ENCODE measurements at regions not wholly inside any gene's neighbourhood (a gene's known extent, or its start where the extent isn't known, plus 50 kb on each side); places are given as distances from the start of the nearest gene placed in this dataset.

GRCh38 chr16:85199069-85199725 lies 86.9 kb upstream of the CIBAR2 start:
- H3K36me3 ChIP-seq (replicated peaks; ENCODE audit: insufficient read depth, low read depth), result no peaks in the 10 kb centered on the region
- H3K27ac ChIP-seq, result peak overlapping the region; percentile 87
- no peak overlapping the region for H3K4me3 ChIP-seq
- WGBS (ENCODE audit: low lambda C conversion rate, missing lambda C conversion rate), result 52% methylated on average over 21 of the region's 21 CpGs
- H3K9me3 ChIP-seq (ENCODE audit: low read depth), result no peaks in the 10 kb centered on the region
- H2AFZ ChIP-seq, result no peak overlapping the region
- H3K27me3 ChIP-seq, result no peaks in the 10 kb centered on the region
- H3K9me2 ChIP-seq (replicated peaks; ENCODE audit: insufficient read depth), result no peaks in the 10 kb centered on the region
- DNase-seq (ENCODE audit: low spot score), result no peak
- H3K4me1 ChIP-seq (ENCODE audit: insufficient read depth), result peaks cover 86% of the 10 kb centered on the region
- H4K20me1 ChIP-seq (ENCODE audit: insufficient read depth, poor library complexity, severe bottlenecking), result no peaks in the 10 kb centered on the region
- H3K4me2 ChIP-seq, result peak overlapping the region; percentile 36
- H3K79me2 ChIP-seq, result peaks cover 69% of the 10 kb centered on the region
- TF ChIP-seq EZH2 (IDR thresholded peaks at IDR 0.05; ENCODE audit: borderline replicate concordance), result no peak
- no peak for TF ChIP-seq CTCF (IDR thresholded peaks at IDR 0.05; ENCODE audit: poor library complexity)
- TF ChIP-seq EZH2phosphoT487 (IDR thresholded peaks at IDR 0.05; ENCODE audit: low read depth, severe bottlenecking, unreplicated experiment), result no peak

GRCh38 chr16:85199880-85200279 lies 87.6 kb upstream of the CIBAR2 start:
- WGBS (ENCODE audit: low lambda C conversion rate, missing lambda C conversion rate), result 85% methylated on average over 9 of the region's 9 CpGs
- no peaks in the 10 kb centered on the region for H3K9me2 ChIP-seq (replicated peaks; ENCODE audit: insufficient read depth)
- peak overlapping the region; percentile 87 for H3K27ac ChIP-seq
- no peak for DNase-seq (ENCODE audit: low spot score)
- H3K79me2 ChIP-seq, result peaks cover 69% of the 10 kb centered on the region
- TF ChIP-seq EZH2phosphoT487 (IDR thresholded peaks at IDR 0.05; ENCODE audit: low read depth, severe bottlenecking, unreplicated experiment) (no peak), CTCF (IDR thresholded peaks at IDR 0.05; ENCODE audit: poor library complexity) (no peak), EZH2 (IDR thresholded peaks at IDR 0.05; ENCODE audit: borderline replicate concordance) (no peak)
- no peak overlapping the region for H3K4me3 ChIP-seq
- no peak overlapping the region for H3K4me2 ChIP-seq
- H3K9me3 ChIP-seq (ENCODE audit: low read depth), result no peaks in the 10 kb centered on the region
- H4K20me1 ChIP-seq (ENCODE audit: insufficient read depth, poor library complexity, severe bottlenecking), result no peaks in the 10 kb centered on the region
- peaks cover 87% of the 10 kb centered on the region for H3K4me1 ChIP-seq (ENCODE audit: insufficient read depth)
- H3K36me3 ChIP-seq (replicated peaks; ENCODE audit: insufficient read depth, low read depth), result no peaks in the 10 kb centered on the region
- no peaks in the 10 kb centered on the region for H3K27me3 ChIP-seq
- no peak overlapping the region for H2AFZ ChIP-seq

- Histone ChIP-seq H3K4me2 (peak overlapping the region; percentile 31), H3K9me3 (ENCODE audit: low read depth) (no peaks in the 10 kb centered on the region), H3K27ac (peak overlapping the region; percentile 87), H3K4me3 (no peak overlapping the region), H4K20me1 (ENCODE audit: insufficient read depth, poor library complexity, severe bottlenecking) (no peaks in the 10 kb centered on the region), H3K79me2 (peaks cover 68% of the 10 kb centered on the region), H3K9me2 (replicated peaks; ENCODE audit: insufficient read depth) (no peaks in the 10 kb centered on the region), H3K4me1 (ENCODE audit: insufficient read depth) (peaks cover 84% of the 10 kb centered on the region), H3K36me3 (replicated peaks; ENCODE audit: insufficient read depth, low read depth) (no peaks in the 10 kb centered on the region), H2AFZ (no peak overlapping the region), H3K27me3 (no peaks in the 10 kb centered on the region)
- DNase-seq (ENCODE audit: low spot score), result peak; percentile 84
- no peak for TF ChIP-seq EZH2phosphoT487 (IDR thresholded peaks at IDR 0.05; ENCODE audit: low read depth, severe bottlenecking, unreplicated experiment)
- no peak for TF ChIP-seq CTCF (IDR thresholded peaks at IDR 0.05; ENCODE audit: poor library complexity)
- no peak for TF ChIP-seq EZH2 (IDR thresholded peaks at IDR 0.05; ENCODE audit: borderline replicate concordance)
- WGBS (ENCODE audit: low lambda C conversion rate, missing lambda C conversion rate), result 64% methylated on average over 17 of the region's 17 CpGs
These were observed 88.4 kb upstream of the CIBAR2 start for GRCh38 chr16:85200471-85201278.

All from hepatocyte (in vitro differentiated cells).